ENCODE measurements at regions not wholly inside any gene's neighbourhood (a gene's known extent, or its start where the extent isn't known, plus 50 kb on each side); places are given as distances from the start of the nearest gene placed in this dataset.

DNA sequence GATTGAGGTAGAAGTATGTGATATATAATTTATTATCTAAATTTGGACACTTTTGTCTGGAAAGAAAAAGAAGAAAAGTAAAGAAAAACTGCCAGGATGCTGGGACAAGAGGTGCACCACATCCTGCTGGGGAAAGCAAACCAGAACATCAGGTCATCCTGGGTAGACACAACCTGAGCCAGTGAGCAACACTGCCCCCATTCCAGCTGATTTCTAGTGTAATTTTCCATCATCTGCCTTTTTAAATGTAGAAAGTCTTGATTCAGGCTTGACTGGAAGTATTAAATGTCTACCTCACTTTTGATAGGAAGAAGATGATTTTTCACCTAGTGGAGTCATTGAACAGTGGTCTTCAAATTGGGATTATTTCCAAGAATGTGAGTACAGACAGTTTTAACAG lies 1164.5 kb upstream of the CITED2 start:
- intact Hi-C loops (cut with DNase I), result no loop called here
- no peak for DNase-seq (ENCODE audit: low spot score)
- no peak overlapping the region for H3K27ac ChIP-seq
- TF ChIP-seq CTCF (IDR thresholded peaks at IDR 0.05) (no peak), POLR2A (IDR thresholded peaks at IDR 0.05) (no peak), POLR2AphosphoS5 (IDR thresholded peaks at IDR 0.05) (no peak)
- no peaks in the 10 kb centered on the region for H3K9me3 ChIP-seq
- H3K27me3 ChIP-seq (replicated peaks; ENCODE audit: insufficient read depth), result no peaks in the 10 kb centered on the region
- H3K4me3 ChIP-seq, result no peak overlapping the region
- no peaks in the 10 kb centered on the region for H3K36me3 ChIP-seq
- H3K4me1 ChIP-seq (replicated peaks), result no peaks in the 10 kb centered on the region

DNA sequence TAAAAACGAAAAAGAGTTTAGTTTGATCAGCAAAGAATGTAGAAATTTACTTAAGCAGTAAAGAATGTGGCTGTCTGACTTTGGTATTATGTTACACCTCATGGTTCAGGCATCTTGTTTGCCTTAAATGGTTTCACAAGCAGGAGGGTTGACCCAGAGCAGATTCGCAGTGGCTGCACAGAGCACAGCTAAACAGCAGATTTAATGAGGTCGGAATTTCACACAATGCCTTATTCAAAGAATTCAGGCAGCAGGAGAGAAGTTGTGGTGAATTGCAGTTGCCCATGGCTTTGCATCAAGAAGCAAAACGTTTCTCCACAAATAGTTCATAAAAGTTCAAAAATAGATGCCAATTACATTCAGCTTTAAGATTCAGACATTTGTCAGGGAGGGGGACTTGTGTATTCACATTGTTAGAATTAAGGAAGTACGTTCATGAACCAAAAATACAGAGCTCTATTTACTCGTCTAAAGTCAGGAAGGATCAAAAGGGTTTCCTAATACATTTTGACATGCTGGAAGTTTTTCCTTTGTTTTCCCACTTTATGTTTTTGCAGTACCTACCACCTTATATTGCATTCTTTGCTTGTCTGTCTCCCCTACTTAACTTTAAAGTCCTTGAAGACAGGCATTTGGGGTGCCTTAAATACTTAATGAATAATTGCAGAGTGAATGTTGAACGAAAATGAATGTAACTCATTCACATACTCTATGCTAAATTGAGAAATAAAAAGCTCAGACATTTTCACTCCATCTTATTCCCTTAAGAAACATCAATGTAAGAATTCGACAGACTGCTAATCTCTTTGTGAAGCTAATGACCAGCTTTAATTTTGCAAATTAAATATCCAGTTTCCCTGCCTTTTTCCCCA lies 1163.6 kb upstream of the CITED2 start:
- H3K36me3 ChIP-seq, result no peaks in the 10 kb centered on the region
- H3K4me1 ChIP-seq (replicated peaks), result no peaks in the 10 kb centered on the region
- intact Hi-C loops (cut with DNase I), result no loop called here
- no peaks in the 10 kb centered on the region for H3K27me3 ChIP-seq (replicated peaks; ENCODE audit: insufficient read depth)
- no peaks in the 10 kb centered on the region for H3K9me3 ChIP-seq
- TF ChIP-seq POLR2A (IDR thresholded peaks at IDR 0.05) (no peak), POLR2AphosphoS5 (IDR thresholded peaks at IDR 0.05) (peak; percentile 42)
- DNase-seq (ENCODE audit: low spot score), result peak; percentile 31
- H3K27ac ChIP-seq, result peak overlapping the region; percentile 29 to 36
- WGBS, result 19% methylated on average over 8 of the region's 8 CpGs
- no peak overlapping the region for H3K4me3 ChIP-seq

DNA sequence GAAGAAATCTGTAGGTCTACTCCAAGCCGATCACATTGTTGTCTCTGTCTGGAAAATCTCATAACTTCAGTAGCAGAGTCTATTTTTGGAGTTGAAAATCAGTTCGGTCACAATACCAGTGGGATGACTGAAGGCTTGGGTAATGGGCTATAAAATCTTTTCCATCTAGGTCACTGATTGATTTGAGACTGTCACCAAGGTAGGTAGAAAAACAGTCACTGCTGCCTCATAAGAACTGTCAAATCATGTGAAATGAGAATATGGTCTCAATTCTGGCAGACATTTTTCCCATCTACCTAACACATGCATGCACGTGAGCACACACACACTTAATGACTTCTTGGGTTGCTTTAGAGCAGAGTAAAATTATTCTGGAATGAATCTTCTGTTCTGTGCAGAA lies 1162.8 kb upstream of the CITED2 start:
- Histone ChIP-seq H3K9me3 (no peaks in the 10 kb centered on the region), H3K36me3 (no peaks in the 10 kb centered on the region), H3K4me3 (no peak overlapping the region), H3K27me3 (replicated peaks; ENCODE audit: insufficient read depth) (no peaks in the 10 kb centered on the region), H3K27ac (peak overlapping the region; percentile 29 to 36), H3K4me1 (replicated peaks) (no peaks in the 10 kb centered on the region)
- intact Hi-C loops (cut with DNase I), result no loop called here
- DNase-seq (ENCODE audit: low spot score), result no peak
- no peak for TF ChIP-seq CTCF (IDR thresholded peaks at IDR 0.05)
- no peak for TF ChIP-seq POLR2A (IDR thresholded peaks at IDR 0.05)
- TF ChIP-seq POLR2AphosphoS5 (IDR thresholded peaks at IDR 0.05), result no peak
- 54% methylated on average over 3 of the region's 3 CpGs for WGBS

DNA sequence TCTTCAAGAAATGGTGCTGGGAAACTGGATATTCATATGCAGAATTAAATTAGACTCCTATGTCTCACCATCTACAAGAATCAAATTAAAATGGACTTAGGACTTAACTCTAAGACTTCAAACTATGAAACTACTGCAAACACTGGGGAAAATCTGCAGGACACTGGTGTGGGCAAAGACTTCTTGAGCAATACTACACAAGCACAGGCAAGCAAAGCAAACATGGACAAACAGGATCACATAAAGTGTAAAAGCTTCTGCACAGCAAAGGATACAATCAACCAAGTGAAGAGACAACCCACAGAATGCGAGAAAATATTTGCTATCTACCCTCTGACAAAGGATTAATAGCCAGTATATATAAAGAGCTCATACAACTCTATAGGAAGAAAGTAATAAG lies 1161.1 kb upstream of the CITED2 start:
- intact Hi-C loops (cut with DNase I), result no loop called here
- Histone ChIP-seq H3K27ac (no peak overlapping the region), H3K27me3 (replicated peaks; ENCODE audit: insufficient read depth) (no peaks in the 10 kb centered on the region), H3K4me3 (no peak overlapping the region), H3K36me3 (no peaks in the 10 kb centered on the region), H3K9me3 (no peaks in the 10 kb centered on the region), H3K4me1 (replicated peaks) (no peaks in the 10 kb centered on the region)
- WGBS, result 86% methylated on average over 1 of the region's 1 CpG
- no peak for DNase-seq (ENCODE audit: low spot score)
- TF ChIP-seq POLR2AphosphoS5 (IDR thresholded peaks at IDR 0.05) (no peak), POLR2A (IDR thresholded peaks at IDR 0.05) (no peak), CTCF (IDR thresholded peaks at IDR 0.05) (no peak)

DNA sequence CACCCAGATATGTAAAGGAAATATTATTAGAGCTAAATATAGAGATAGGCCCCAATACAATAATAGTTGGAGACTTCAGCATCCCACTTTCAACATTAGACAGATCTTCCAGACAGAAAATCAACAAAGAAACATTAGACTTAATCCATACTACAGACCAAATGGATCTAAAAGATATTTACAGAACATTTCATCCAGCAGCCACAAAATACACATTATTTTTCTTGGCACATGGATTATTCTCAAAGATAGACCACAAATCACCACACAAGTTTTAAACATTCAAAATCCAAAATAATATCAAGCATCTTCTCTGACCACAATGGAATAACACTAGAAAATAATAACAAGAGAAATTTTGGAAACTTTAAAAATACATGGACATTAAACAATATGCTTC lies 1159.1 kb upstream of the CITED2 start:
- intact Hi-C loops (cut with DNase I), result no loop called here
- no peak overlapping the region for H3K4me3 ChIP-seq
- H3K27ac ChIP-seq, result no peak overlapping the region
- H3K36me3 ChIP-seq, result no peaks in the 10 kb centered on the region
- H3K27me3 ChIP-seq (replicated peaks; ENCODE audit: insufficient read depth), result no peaks in the 10 kb centered on the region
- DNase-seq (ENCODE audit: low spot score), result no peak
- no peaks in the 10 kb centered on the region for H3K4me1 ChIP-seq (replicated peaks)
- no peak for TF ChIP-seq POLR2AphosphoS5 (IDR thresholded peaks at IDR 0.05)
- TF ChIP-seq CTCF (IDR thresholded peaks at IDR 0.05), result no peak
- no peak for TF ChIP-seq POLR2A (IDR thresholded peaks at IDR 0.05)
- H3K9me3 ChIP-seq, result no peaks in the 10 kb centered on the region
